Smooth muscle cell (in vitro differentiated cells): ENCODE measurements at regions not wholly inside any gene's neighbourhood (a gene's known extent, or its start where the extent isn't known, plus 50 kb on each side); places are given as distances from the start of the nearest gene placed in this dataset.

Experiments
- DNase-seq: peaks from one replicate; lab custom pipeline; 2025; ENCODE audit not compliant: unreplicated experiment; lab: John Stamatoyannopoulos, UW
- H2AFZ ChIP-seq: fragments of 200-600 bp; sonication (generic); 2 replicates; pipeline ENCODE4 v1.6.0; 2016; ENCODE audit warnings: antibody characterized with exemption, low read depth, mild to moderate bottlenecking
- H3F3A ChIP-seq: fragments of 200-600 bp; sonication (generic); 2 replicates; pipeline ENCODE4 v1.6.0; 2017; ENCODE audit warnings: antibody characterized with exemption, low read depth
- H3K27ac ChIP-seq: fragments of 200-600 bp; sonication (generic); 2 replicates; pipeline ENCODE4 v1.5.1; 2016; ENCODE audit warnings: low read depth, mild to moderate bottlenecking
- H3K27me3 ChIP-seq: fragments of 200-600 bp; sonication (generic); 2 replicates; pipeline ENCODE4 v1.6.1; 2016; ENCODE audit warnings: low read depth, mild to moderate bottlenecking
- H3K36me3 ChIP-seq: fragments of 200-600 bp; sonication (generic); 2 replicates; pipeline ENCODE4 v1.5.1; 2016; ENCODE audit warnings: low read depth
- H3K4me1 ChIP-seq: fragments of 200-600 bp; sonication (generic); 2 replicates; pipeline ENCODE4 v1.5.1; 2016; ENCODE audit warnings: low read depth
- H3K4me2 ChIP-seq: fragments of 200-600 bp; sonication (generic); 2 replicates; pipeline ENCODE4 v1.6.0; 2016; ENCODE audit warnings: mild to moderate bottlenecking
- H3K4me3 ChIP-seq: fragments of 200-600 bp; sonication (generic); 2 replicates; pipeline ENCODE4 v1.5.1; 2016; ENCODE audit warnings: mild to moderate bottlenecking
- H3K79me2 ChIP-seq: fragments of 200-600 bp; sonication (generic); 2 replicates; pipeline ENCODE4 v1.6.0; 2016; ENCODE audit warnings: low read depth, mild to moderate bottlenecking
- H3K9ac ChIP-seq: fragments of 200-600 bp; sonication (generic); 2 replicates; pipeline ENCODE4 v1.6.0; 2016; ENCODE audit warnings: low read depth
- H3K9me3 ChIP-seq: fragments of 200-600 bp; sonication (generic); replicated peaks from 2 replicates; pipeline ENCODE4 v1.5.1; 2016; ENCODE audit warnings: low read depth
- H4K20me1 ChIP-seq: fragments of 200-600 bp; sonication (generic); 2 replicates; pipeline ENCODE4 v1.6.0; 2016; ENCODE audit warnings: low read depth
- WGBS: methylation state at CpG from one replicate; pipeline ENCODE4 v1.1.7; 2016; ENCODE audit warnings: low lambda C conversion rate; 5-methylcytosine and 5-hydroxymethylcytosine counted together
- TF ChIP-seq, protein P1 (sequence below): fragments of 200-600 bp; sonication (generic); IDR thresholded peaks from 2 replicates; pipeline ENCODE4 v1.5.1; 2017; ENCODE audit warnings: borderline replicate concordance, mild to moderate bottlenecking, antibody characterized with exemption; ENCODE audit not compliant: insufficient read depth, poor library complexity, severe bottlenecking

DNA sequence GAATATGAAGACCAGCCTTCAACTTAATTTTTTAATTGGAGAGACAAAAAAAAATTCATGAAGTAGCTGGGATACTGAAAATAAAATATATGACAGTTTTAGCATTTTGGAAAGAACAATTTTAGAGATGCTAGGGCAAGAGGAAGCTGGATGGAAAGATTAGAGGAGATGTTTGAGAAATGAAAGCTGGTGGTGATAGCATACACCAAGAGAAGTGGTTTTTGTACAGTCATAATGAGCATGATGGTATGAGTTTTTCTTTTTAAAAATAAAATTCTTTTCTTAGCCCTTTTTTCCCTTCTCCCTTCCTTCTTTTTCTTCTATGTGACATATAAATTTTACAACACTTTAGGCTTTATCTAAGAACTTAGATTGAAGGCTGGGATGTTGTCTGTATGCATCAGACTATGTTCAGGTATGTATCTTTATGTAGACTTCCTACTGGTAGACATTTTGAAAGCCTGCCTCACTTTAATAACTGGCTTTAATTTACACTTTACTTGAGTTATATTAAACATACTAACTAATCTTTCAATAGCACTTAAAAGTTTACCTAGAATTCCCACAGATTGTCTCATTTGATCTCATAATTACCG is 522.5 kb downstream of the TLE4 start:
- TF ChIP-seq, protein P1, sequence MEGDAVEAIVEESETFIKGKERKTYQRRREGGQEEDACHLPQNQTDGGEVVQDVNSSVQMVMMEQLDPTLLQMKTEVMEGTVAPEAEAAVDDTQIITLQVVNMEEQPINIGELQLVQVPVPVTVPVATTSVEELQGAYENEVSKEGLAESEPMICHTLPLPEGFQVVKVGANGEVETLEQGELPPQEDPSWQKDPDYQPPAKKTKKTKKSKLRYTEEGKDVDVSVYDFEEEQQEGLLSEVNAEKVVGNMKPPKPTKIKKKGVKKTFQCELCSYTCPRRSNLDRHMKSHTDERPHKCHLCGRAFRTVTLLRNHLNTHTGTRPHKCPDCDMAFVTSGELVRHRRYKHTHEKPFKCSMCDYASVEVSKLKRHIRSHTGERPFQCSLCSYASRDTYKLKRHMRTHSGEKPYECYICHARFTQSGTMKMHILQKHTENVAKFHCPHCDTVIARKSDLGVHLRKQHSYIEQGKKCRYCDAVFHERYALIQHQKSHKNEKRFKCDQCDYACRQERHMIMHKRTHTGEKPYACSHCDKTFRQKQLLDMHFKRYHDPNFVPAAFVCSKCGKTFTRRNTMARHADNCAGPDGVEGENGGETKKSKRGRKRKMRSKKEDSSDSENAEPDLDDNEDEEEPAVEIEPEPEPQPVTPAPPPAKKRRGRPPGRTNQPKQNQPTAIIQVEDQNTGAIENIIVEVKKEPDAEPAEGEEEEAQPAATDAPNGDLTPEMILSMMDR, result no peak
- Histone ChIP-seq H3K4me3 (no peak overlapping the region), H3K4me2 (no peak overlapping the region), H3K27me3 (no peaks in the 10 kb centered on the region), H3F3A (no peaks in the 10 kb centered on the region), H3K79me2 (no peaks in the 10 kb centered on the region), H2AFZ (no peak overlapping the region), H4K20me1 (no peaks in the 10 kb centered on the region), H3K36me3 (no peaks in the 10 kb centered on the region), H3K9ac (no peak overlapping the region), H3K27ac (no peak overlapping the region), H3K9me3 (no peaks in the 10 kb centered on the region), H3K4me1 (no peaks in the 10 kb centered on the region)
- 97% methylated on average over 1 of the region's 1 CpG for WGBS
- no peak for DNase-seq

- Histone ChIP-seq H3K27ac (no peak overlapping the region), H2AFZ (no peak overlapping the region), H3K9me3 (no peaks in the 10 kb centered on the region), H3K4me3 (no peak overlapping the region), H3K9ac (no peak overlapping the region), H3K4me2 (no peak overlapping the region), H3K4me1 (no peaks in the 10 kb centered on the region), H4K20me1 (no peaks in the 10 kb centered on the region), H3K36me3 (no peaks in the 10 kb centered on the region), H3K79me2 (no peaks in the 10 kb centered on the region), H3F3A (no peaks in the 10 kb centered on the region), H3K27me3 (no peaks in the 10 kb centered on the region)
- TF ChIP-seq, protein P1, result no peak
- no peak for DNase-seq
- 60% methylated on average over 1 of the region's 1 CpG for WGBS
Measured at GRCh38 chr9:80093695-80094094, 521.9 kb downstream of the TLE4 start.

GRCh38 chr9:80091526-80091925 is 519.8 kb downstream of the TLE4 start:
- Histone ChIP-seq H3K27ac (no peak overlapping the region), H3K9ac (no peak overlapping the region), H2AFZ (no peak overlapping the region), H3K36me3 (no peaks in the 10 kb centered on the region), H3K4me1 (no peaks in the 10 kb centered on the region), H3K79me2 (no peaks in the 10 kb centered on the region), H3K4me2 (no peak overlapping the region), H3K9me3 (no peaks in the 10 kb centered on the region), H4K20me1 (no peaks in the 10 kb centered on the region), H3K27me3 (no peaks in the 10 kb centered on the region), H3F3A (no peaks in the 10 kb centered on the region), H3K4me3 (no peak overlapping the region)
- 85% methylated on average over 4 of the region's 4 CpGs for WGBS
- no peak for DNase-seq
- TF ChIP-seq, protein P1, result no peak

DNA sequence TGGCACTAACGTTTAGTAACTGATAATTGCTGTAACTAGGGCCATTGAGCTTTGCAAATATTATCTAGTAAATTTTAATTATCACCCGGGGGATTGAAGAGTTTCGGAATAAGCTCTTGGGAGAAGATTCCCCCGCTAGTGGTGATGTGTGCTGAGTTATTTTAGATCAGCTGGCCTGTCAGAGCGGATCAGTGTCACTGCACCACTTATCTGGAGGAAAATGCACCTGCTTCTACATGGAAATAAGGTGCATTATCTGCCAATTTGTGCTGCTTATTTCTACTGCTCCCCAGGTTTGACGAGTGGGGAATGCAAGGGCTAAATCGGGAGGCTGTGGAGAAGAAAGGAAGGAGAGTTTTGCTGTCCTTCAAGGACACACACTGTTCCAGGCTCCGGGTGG is 518.6 kb downstream of the TLE4 start:
- WGBS, result 88% methylated on average over 8 of the region's 8 CpGs
- H3K9me3 ChIP-seq, result no peaks in the 10 kb centered on the region
- H3K27ac ChIP-seq, result no peak overlapping the region
- H3K9ac ChIP-seq, result no peak overlapping the region
- DNase-seq, result no peak
- no peaks in the 10 kb centered on the region for H3F3A ChIP-seq
- no peak overlapping the region for H3K4me3 ChIP-seq
- H4K20me1 ChIP-seq, result no peaks in the 10 kb centered on the region
- H2AFZ ChIP-seq, result no peak overlapping the region
- H3K4me2 ChIP-seq, result no peak overlapping the region
- no peaks in the 10 kb centered on the region for H3K79me2 ChIP-seq
- no peaks in the 10 kb centered on the region for H3K36me3 ChIP-seq
- TF ChIP-seq, protein P1, result no peak
- no peaks in the 10 kb centered on the region for H3K4me1 ChIP-seq
- H3K27me3 ChIP-seq, result no peaks in the 10 kb centered on the region
